Endothelial cell of umbilical vein (primary cell): ENCODE measurements at regions not wholly inside any gene's neighbourhood (a gene's known extent, or its start where the extent isn't known, plus 50 kb on each side); places are given as distances from the start of the nearest gene placed in this dataset.

ENCODE experiments used
- BruUV-seq: library from RNA; stranded (reverse); fragments of 400-500 nt; replicated peaks from 2 replicates; lab custom pipeline; 2021; lab: Mats Ljungman, UMichigan
- CTCF ChIA-PET: fragments of 300-600, 350-600 bp; sonication (Branson Sonifier 250); formaldehyde crosslinking; loops from one replicate; lab custom pipeline; 2021; ENCODE audit warnings: antibody characterized with exemption, inconsistent platforms; lab: Charles Lee
- POLR2A ChIA-PET: fragments of 300-600, 350-600 bp; sonication (Branson Sonifier 250); formaldehyde crosslinking; loops from one replicate; lab custom pipeline; 2021; ENCODE audit warnings: antibody characterized with exemption, inconsistent platforms; lab: Charles Lee
- DNase-seq: peaks from one replicate; pipeline ENCODE4 v3.0.0-alpha.2; 2011; ENCODE audit warnings: low read depth, low spot score
- FAIRE-seq: peaks from 2 replicates; lab custom pipeline; 2011; peaks lifted over from hg19 to GRCh38; lab: Jason Lieb, UNC
- H2AFZ ChIP-seq: 2 replicates; pipeline ENCODE4 v1.6.0; 2012; ENCODE audit warnings: low read depth, low read length, control low read depth, inconsistent platforms
- H3K27ac ChIP-seq: 2 replicates; pipeline ENCODE4 v1.5.1; 2011; ENCODE audit warnings: low read depth, mild to moderate bottlenecking, control low read depth, low read length, moderate library complexity; ENCODE audit not compliant: insufficient read depth
- H3K27me3 ChIP-seq, 2 experiments: 2 replicates each; pipeline versions ENCODE4 v1.6.0 to v1.6.1; 2011; ENCODE audit warnings: low read length in 2 of 2, mixed read lengths in 1 of 2; ENCODE audit not compliant: control insufficient read depth in 2 of 2, insufficient read depth in 2 of 2
- H3K36me3 ChIP-seq, 2 experiments: 2 replicates in 1 of 2; 3 replicates in 1 of 2; pipeline ENCODE4 v1.5.1; 2011; ENCODE audit warnings: low read length in 2 of 2, mild to moderate bottlenecking in 1 of 2, moderate library complexity in 1 of 2; ENCODE audit not compliant: control insufficient read depth in 2 of 2, insufficient read depth in 2 of 2; ENCODE audit errors: extremely low read depth in 1 of 2
- H3K4me1 ChIP-seq: 3 replicates; pipeline ENCODE4 v1.5.1; 2011; ENCODE audit warnings: mild to moderate bottlenecking, low read length; ENCODE audit not compliant: control insufficient read depth, insufficient read depth; ENCODE audit errors: extremely low read depth
- H3K4me2 ChIP-seq: 2 replicates; pipeline ENCODE4 v1.6.1; 2011; ENCODE audit warnings: low read length, control low read depth, mixed read lengths; ENCODE audit not compliant: insufficient read depth
- H3K4me3 ChIP-seq, 3 experiments: fragments of 200-600 bp in 1 of 3; sonication (generic), shearing (Covaris generic) in 1 of 3; replicated peaks in 1 of 3; 2 replicates each; pipeline ENCODE4 v1.5.1; 2011 to 2016; ENCODE audit warnings: control low read depth in 3 of 3, low read length in 3 of 3, mild to moderate bottlenecking in 2 of 3, inconsistent platforms in 1 of 3, low read depth in 1 of 3, moderate library complexity in 1 of 3; ENCODE audit not compliant: insufficient read depth in 1 of 3
- H3K79me2 ChIP-seq: 2 replicates; pipeline ENCODE4 v1.6.0; 2012; ENCODE audit warnings: low read length, inconsistent platforms; ENCODE audit not compliant: control insufficient read depth, insufficient read depth
- H3K9ac ChIP-seq: replicated peaks from 2 replicates; pipeline ENCODE3; 2011; ENCODE audit warnings: low read length, control low read depth; ENCODE audit not compliant: insufficient read depth; ENCODE audit errors: extremely low read depth
- H3K9me1 ChIP-seq: replicated peaks from 3 replicates; pipeline ENCODE4 v1.6.0; 2011; ENCODE audit warnings: mild to moderate bottlenecking, low read length; ENCODE audit not compliant: control insufficient read depth, insufficient read depth; ENCODE audit errors: extremely low read depth
- H3K9me3 ChIP-seq: replicated peaks from 2 replicates; pipeline ENCODE4 v1.5.1; 2012; ENCODE audit warnings: low read length, inconsistent platforms; ENCODE audit not compliant: control insufficient read depth, insufficient read depth
- H4K20me1 ChIP-seq: replicated peaks from 2 replicates; pipeline ENCODE3; 2011; ENCODE audit warnings: mild to moderate bottlenecking, low read length; ENCODE audit not compliant: control insufficient read depth, insufficient read depth; ENCODE audit errors: extremely low read depth
- CTCF ChIP-seq, 2 donors: IDR thresholded peaks; 1 replicate in 1 of 2; 2 replicates in 1 of 2; pipeline ENCODE4 v1.5.1; 2011; ENCODE audit warnings: low read length in 2 of 2, mild to moderate bottlenecking in 2 of 2, moderate library complexity in 2 of 2, control low read depth in 1 of 2, inconsistent platforms in 1 of 2, low read depth in 1 of 2; ENCODE audit not compliant: insufficient read depth in 1 of 2; ENCODE audit errors: extremely low read depth in 1 of 2
- EZH2 ChIP-seq: IDR thresholded peaks from 2 replicates; pipeline ENCODE4 v1.6.1; 2012; ENCODE audit warnings: borderline replicate concordance, low read depth, mild to moderate bottlenecking, moderate library complexity, low read length, inconsistent platforms; ENCODE audit not compliant: severe bottlenecking
- FOS ChIP-seq: IDR thresholded peaks from 2 replicates; pipeline ENCODE4 v1.6.1; 2011; ENCODE audit warnings: mild to moderate bottlenecking, low read length, moderate library complexity, borderline replicate concordance; ENCODE audit not compliant: insufficient read depth
- GATA2 ChIP-seq: IDR thresholded peaks from 2 replicates; pipeline ENCODE4 v1.7.0; 2011; ENCODE audit warnings: low read depth, mild to moderate bottlenecking, moderate library complexity, mixed read lengths, low read length; ENCODE audit not compliant: insufficient read length, insufficient read depth
- JUN ChIP-seq: IDR thresholded peaks from 2 replicates; pipeline ENCODE4 v1.6.1; 2011; ENCODE audit warnings: borderline replicate concordance, low read depth; ENCODE audit not compliant: insufficient read length, insufficient read depth
- MYC ChIP-seq: IDR thresholded peaks from one replicate; pipeline ENCODE4 v1.6.1; 2011; ENCODE audit warnings: mild to moderate bottlenecking, low read depth, low read length
- POLR2A ChIP-seq: IDR thresholded peaks from 2 replicates; pipeline ENCODE4 v1.6.1; 2012; ENCODE audit warnings: low read depth, mild to moderate bottlenecking, control low read depth, low read length
- POLR2AphosphoS5 ChIP-seq: IDR thresholded peaks from 2 replicates; pipeline ENCODE4 v1.6.1; 2012; ENCODE audit warnings: low read depth, mild to moderate bottlenecking, control low read depth, low read length, moderate library complexity; ENCODE audit not compliant: insufficient read depth
- dilution Hi-C: fragments of 300-500 bp; cut with MboI; formaldehyde crosslinking; loops from one replicate; pipeline ENCODE4 v1.15.0; 2019; ENCODE audit warnings: low sequenced_read_pairs; ENCODE audit not compliant: extremely low pct_ligation_motif_present
- intact Hi-C: fragments of 100-400 bp; cut with micrococcal nuclease; formaldehyde crosslinking; loops from one replicate; pipeline ENCODE4 v1.10.0; 2022
- TF ChIP-seq, protein P1 (sequence below): IDR thresholded peaks from 2 replicates; pipeline ENCODE4 v1.6.1; 2011; ENCODE audit not compliant: insufficient read depth, insufficient read length

- ChIA-PET CTCF (no interaction called here), POLR2A (no interaction called here)
- TF ChIP-seq JUN (no peak), EZH2 (no peak), GATA2 (no peak), CTCF (IDR thresholded peaks at IDR 0.05; ENCODE audit: extremely low read depth in 1 of 2, insufficient read depth in 1 of 2, low read depth in 1 of 2, low read length in 2 of 2) (no peak), MYC (no peak), POLR2A (no peak)
- H3K36me3 ChIP-seq = no peaks in the 10 kb centered on the region
- no peak overlapping the region for H3K4me2 ChIP-seq
- no peaks in the 10 kb centered on the region for H3K4me1 ChIP-seq
- FAIRE-seq (no peak), DNase-seq (no peak)
- no peak overlapping the region for H2AFZ ChIP-seq
- dilution Hi-C loops (no loop called here), intact Hi-C loops (no loop called here)
- H3K4me3 ChIP-seq = no peak overlapping the region
- no peaks in the 10 kb centered on the region for H3K79me2 ChIP-seq
- H3K9ac ChIP-seq = no peak overlapping the region
- no peaks in the 10 kb centered on the region for H4K20me1 ChIP-seq
- H3K27ac ChIP-seq = no peak overlapping the region
- BruUV-seq = no TSS peak
- peaks cover 6% of the 10 kb centered on the region for H3K9me3 ChIP-seq
- no peaks in the 10 kb centered on the region for H3K9me1 ChIP-seq
- H3K27me3 ChIP-seq = no peaks in the 10 kb centered on the region
These were observed 310.3 kb downstream of the CDH26 start for GRCh38 chr20:60268491-60268890.

DNA sequence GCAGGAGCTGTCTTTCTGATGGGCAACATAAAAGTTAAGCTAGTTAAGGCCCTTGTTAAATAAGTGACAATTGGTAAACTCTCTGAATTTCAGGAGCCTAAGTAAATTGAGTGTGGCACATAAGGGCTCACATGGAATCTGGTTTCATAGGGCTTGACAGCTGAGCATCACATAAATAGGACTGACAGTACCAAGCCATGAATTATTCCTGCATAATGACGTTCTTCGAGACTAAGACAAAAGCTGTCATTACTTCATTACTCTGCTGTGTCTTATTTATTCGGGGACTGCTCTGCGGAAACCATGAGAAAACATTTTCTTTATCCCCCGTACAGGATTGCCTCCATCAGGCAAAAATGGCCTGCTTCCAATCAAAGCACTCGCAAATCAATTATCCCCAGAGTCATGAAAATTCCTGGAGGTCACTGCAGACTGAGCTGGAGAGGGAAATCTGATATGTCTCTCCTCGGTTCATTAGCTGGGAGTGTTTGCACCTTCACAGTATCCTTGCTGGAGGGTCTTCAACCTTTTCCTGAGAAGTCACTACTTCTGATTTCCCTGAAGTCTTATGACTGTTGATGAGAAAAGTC is 311.4 kb downstream of the CDH26 start:
- CTCF ChIA-PET = no interaction called here
- FAIRE-seq = no peak
- TF ChIP-seq JUN = no peak
- no peak for TF ChIP-seq GATA2
- TF ChIP-seq, protein P1, sequence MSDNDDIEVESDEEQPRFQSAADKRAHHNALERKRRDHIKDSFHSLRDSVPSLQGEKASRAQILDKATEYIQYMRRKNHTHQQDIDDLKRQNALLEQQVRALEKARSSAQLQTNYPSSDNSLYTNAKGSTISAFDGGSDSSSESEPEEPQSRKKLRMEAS = no peak
- no peak for TF ChIP-seq POLR2A
- TF ChIP-seq CTCF (IDR thresholded peaks at IDR 0.05; ENCODE audit: extremely low read depth in 1 of 2, insufficient read depth in 1 of 2, low read depth in 1 of 2, low read length in 2 of 2) = no peak
- TF ChIP-seq MYC = no peak
- no peak for TF ChIP-seq FOS
- TF ChIP-seq EZH2 = no peak
- TF ChIP-seq POLR2AphosphoS5 = no peak

More for the DNA sequence above, 311.4 kb downstream of the CDH26 start:
- dilution Hi-C loops (no loop called here), intact Hi-C loops (no loop called here)
- H3K9me1 ChIP-seq = no peaks in the 10 kb centered on the region
- no peak overlapping the region for H2AFZ ChIP-seq
- H3K9me3 ChIP-seq = peaks cover 4% of the 10 kb centered on the region
- POLR2A ChIA-PET = no interaction called here
- no peaks in the 10 kb centered on the region for H3K36me3 ChIP-seq
- H4K20me1 ChIP-seq = no peaks in the 10 kb centered on the region
- H3K27me3 ChIP-seq = no peaks in the 10 kb centered on the region
- no peak for DNase-seq
- no peak overlapping the region for H3K9ac ChIP-seq
- H3K27ac ChIP-seq = no peak overlapping the region
- no peak overlapping the region for H3K4me2 ChIP-seq
- no peaks in the 10 kb centered on the region for H3K79me2 ChIP-seq
- H3K4me3 ChIP-seq = no peak overlapping the region
- no TSS peak for BruUV-seq
- no peaks in the 10 kb centered on the region for H3K4me1 ChIP-seq
